Activated CD4-positive, alpha-beta T cell treated with anti-CD3 and anti-CD28 coated beads, Interleukin-2, amount 50 U/mL, for 48 hours (primary cell): ENCODE measurements at regions not wholly inside any gene's neighbourhood (a gene's known extent, or its start where the extent isn't known, plus 50 kb on each side); places are given as distances from the start of the nearest gene placed in this dataset.
"Not testable (repeated sequence)": the region's sequence is repeated elsewhere in the genome, so short reads cannot be mapped to it uniquely, and the experiment has no call there.

ENCODE experiments used
- DNase-seq, 2 experiments: peaks; one replicate each; pipeline ENCODE4 v3.0.0-alpha.2; 2020

DNA sequence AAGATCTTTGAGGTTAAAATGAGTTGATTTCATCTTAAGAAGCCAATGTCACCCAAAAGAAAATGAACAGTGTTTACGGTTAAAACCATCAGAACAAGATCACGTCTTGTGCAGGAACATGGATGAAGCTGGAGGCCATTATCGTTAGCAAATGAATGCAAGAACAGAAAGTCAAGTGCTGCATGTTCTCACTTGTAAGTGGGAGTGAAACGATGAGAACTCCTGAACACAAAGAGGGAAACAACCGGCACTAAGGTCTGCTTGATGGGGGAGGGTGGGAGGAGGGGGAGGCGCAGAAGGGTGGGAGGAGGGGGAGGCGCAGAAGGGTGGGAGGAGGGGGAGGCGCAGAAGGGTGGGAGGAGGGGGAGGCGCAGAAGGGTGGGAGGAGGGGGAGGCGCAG, 214.8 kb upstream of the PRKCQ start:
- DNase-seq, result not testable (repeated sequence)

DNA sequence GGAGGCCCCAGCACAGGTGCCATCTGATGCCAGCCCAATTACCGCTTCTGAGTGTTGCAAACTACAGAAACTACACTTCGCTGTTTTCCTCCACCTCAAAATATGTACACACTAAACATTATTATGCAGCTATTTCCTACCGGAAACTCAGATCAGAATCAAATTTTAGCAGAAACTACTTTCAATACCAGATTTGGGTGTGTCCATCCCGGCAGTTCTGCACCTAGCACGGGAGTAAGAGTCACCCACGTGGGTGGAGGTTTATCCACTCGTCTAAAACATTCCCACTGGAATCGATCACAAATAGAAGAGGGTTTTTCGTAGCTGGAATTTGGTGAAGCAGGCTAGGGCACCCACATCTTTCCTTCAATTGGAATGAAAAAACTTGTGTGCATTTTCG, 214.4 kb upstream of the PRKCQ start:
- DNase-seq, result no peak

DNA sequence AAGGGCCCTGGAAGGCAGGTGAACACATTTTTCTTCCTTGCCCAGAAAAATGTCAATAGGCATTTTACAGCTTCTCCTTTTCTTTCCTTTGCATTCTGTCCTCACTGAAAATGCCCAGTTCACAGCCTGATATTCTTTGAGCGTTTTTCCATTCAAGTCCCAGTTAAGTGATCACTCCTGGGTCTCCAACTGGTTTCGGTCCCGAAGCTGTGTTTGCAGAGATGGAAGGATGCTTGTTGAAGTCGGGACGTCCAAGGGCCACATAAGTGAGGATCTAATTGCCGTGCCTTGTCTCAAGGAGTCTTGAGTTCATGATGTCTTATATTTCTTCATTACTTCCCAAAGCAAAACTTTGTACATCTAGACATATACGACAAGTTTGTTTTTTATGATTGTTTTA, 208.7 kb upstream of the PRKCQ start:
- DNase-seq, result no peak

DNA sequence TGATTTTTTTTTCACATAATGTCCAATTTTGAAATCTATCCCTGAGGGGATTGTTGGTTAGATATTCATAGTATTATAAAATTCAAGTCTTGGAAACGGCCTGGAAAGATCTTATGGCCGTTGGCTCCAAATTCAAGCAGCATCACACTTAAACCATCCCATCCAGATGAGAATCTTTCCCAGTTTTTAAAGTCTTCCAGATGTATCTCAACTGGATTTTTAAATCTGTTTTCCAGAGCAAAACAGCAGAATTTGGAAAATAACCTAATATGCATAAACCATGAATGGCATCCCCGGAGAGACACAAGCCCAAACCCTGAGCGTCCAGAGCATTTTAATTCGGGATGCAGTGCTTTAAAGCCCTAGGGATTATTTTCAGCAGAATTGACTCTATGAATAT, 208.2 kb upstream of the PRKCQ start:
- no peak for DNase-seq

DNA sequence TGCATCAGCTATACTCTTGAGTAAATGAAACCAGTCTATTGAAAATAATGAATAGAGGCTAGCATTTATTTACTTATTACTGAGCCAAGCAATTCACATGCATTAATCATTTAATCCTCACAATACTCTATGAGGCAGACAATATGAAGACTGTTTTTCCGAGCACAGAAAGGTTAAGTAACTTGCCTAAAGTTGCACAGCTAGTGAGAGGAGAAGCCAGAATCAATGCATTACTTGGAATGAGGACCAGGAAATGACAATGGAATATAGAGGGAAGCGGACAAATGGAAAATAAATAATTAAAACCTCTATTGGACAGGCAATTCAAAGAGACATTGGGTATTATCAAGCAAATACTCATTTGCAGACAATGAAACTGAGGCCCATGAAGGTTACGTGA, 207.6 kb upstream of the PRKCQ start:
- DNase-seq, result no peak

DNA sequence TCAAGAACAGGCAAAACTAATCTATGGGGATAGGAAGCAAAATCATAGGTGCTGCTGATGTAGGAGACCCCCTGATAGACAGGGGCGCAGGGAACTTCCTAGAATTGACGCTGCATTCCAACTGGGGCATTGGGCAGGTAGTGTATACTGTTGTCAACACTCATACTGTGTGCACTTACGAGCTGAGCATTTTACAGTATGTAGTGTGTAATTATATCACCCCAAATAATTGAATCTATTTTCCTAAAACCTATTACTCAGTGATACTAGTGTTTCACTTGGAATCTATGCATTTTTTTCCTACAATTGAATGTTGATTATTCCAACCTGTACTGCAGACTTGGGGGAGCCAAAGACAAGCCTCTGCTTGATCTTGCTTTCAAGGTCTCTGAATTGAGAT, 207.0 kb upstream of the PRKCQ start:
- no peak for DNase-seq

DNA sequence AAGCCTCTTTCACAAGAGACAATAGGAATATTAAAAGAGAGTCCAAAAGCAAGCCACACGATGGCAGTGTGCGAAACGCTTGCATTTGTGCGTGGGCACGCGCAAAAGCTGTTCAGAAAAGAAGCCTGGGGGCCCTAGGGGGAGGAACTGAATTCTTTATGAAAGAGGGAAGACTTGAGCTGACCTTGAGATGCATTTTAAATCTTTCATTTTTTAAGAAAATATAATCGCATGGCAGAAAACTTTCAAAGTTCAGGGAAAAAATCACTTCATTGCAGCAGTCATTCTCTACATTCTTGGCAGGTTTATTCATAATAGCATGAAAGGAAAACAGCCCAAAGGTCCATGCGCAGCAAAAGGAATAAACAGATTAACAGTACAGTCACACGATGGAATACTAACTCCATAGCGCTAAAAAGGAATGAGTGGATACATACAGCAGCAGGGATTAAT, 206.5 kb upstream of the PRKCQ start:
- no peak for DNase-seq

DNA sequence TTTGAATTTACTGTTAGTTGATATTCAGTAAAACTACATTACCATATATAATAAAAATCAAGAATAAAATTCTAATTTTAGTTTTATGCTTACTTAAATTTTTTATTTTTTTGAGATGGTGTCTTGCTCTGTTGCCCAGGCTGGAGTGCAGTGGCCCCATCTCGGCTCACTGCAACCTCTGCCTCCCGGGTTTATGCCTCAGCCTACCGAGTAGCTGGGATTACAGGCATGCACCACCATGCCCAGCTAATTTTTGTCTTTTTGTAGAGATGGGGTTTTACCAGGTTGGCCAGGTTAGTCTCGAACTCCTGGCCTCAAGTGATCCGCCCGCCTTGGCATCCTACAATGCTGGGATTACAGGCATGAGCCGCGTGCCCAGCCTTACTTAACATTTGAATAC, 204.4 kb upstream of the PRKCQ start:
- not testable (repeated sequence) for DNase-seq

DNA sequence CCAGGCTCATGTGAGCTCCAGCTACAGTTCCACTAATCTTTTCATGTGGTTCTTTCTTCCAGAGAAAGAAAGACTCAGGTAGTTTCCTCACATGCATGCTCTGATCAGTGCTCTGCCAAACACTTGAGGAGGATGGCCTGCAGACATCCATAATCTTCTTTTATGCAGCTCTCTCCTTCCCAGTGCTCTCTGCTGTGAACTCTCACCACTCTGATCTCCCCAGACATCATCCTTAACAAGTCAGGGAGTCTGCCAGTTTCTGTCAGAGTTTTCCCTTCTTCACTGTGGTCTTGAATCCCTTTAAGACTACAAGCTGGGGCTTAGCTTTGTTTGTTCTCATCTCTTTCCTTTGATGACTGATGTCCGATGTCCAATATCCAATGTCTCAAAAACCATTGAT, 203.4 kb upstream of the PRKCQ start:
- DNase-seq, result no peak

DNA sequence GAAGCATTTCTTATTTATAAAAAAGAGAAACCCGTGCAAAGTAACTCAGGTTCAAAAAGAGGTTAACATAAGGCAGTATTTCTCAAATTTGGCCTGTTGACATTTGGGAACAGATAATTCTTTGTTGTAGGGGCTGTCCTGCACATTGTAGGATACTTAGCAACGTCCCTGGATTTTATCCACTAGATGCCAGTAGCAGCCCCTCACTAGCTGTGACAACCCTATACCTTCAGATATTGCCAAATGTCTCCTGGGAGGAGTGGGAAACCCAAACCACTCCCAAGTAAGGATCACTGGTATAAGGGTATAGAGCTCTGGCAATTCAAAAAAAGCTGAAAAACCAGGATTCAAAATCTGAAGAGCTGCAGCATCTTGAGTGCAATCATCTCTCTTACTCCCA, 202.3 kb upstream of the PRKCQ start:
- no peak for DNase-seq

DNA sequence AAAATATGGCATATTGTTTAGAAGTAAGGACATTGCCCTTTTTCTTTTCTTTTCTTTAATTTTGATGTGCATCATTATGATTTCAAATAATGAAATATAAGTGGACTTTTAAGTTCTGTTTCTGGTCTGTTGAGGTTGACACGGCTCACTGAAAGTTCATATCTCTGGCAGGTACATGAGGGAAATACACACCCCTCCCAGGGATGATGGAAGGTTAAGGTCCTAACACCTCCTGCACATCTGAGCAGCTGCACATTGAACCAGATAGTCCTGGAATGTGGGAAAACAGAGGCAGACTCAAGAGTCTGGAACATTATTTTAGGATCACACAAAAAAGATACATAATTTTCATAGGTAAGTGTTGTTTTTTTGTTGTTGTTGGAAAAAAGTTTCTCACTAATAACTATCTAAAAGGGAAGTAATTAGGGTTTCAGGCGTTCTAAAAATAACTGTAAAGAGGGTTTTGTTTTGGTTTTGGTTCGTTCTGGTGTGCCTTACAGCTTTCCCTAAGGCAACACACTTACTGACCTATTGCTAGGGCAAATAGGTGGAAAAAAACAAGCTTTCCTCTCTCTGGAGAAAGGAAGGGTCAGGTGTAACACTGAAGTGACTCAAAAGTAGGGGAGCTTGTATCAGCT, 201.2 kb upstream of the PRKCQ start:
- no peak for DNase-seq

DNA sequence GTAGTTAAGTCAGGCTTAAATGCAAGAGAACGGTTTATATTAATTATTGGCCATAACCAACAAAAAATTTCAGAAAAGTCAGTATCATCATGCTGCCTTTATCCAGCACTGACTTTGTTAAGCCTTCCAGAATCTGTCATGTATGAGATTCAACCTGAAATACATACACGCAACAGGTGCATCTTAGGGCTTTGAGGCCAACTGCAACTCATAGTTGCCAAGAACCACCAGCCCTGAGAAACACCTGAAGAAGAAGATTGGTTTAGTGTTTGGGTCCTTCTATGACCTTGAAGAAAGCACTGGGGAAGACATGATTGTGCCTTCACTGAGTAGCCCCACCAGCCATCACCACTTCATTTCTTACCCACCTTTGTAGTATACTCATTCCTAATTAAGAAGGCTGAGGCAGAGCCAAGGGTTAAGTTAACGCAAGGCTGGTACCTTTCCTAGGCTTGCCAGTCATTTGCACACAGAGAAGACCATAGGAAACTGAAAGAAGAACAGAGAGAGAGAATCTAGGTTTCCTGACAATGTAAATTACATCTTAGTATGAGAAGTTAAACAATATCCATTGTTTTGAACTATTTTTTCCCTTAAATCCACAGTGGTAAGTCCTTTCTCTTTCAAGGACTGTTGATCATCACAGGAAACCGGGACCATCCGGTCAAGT, 200.1 kb upstream of the PRKCQ start:
- DNase-seq, result no peak

DNA sequence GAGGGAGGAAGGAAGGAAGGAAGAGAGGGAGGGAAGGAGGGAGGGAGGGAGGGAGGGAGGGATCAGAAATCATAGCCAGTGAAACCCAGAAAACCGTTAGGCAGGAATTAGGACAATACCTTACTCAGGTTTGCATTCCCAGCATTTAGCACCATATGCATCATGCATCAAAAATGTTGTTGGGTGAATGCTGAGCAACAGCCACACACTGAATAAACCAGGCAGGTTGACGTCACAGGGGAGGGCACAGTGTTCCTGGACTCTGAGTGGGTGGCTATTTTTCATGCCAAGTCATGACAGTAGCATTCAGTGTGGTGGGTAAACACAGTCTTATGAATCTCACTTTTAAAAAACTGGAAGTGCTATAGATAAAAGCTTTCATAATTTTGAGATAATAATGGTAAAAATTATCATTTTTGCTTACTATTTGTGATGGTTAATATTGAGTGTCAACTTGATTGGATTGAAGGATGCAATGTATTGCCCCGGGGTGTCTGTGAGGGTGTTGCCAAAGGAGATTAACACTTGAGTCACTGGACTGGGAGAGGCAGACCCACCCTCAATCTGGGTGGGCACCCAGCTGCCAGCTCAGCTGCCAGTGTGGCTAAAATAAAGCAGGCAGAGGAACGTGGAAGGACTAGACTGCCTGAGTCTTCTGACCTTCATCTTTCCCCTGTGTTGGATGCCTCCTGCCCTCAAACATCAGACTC, 199.1 kb upstream of the PRKCQ start:
- DNase-seq, result no peak

DNA sequence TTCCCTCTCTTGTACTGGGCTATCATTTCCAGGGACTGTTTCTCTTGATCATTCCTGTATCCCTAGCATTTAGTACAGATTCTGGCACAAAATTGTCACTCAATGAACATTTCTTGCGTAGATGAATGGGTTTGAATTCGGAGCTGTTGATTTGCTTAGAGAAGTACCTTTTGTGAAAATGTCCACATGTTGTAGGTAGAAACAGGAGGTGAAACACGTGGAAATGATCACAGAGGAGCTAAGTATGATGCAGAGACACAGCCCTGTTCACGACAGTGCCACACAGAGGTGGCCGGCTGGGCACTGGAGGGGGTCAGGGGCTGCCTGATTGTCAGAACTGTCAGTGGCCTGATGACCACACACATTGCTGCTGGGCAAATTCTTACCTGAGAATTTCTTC, 196.1 kb upstream of the PRKCQ start:
- DNase-seq, result no peak

DNA sequence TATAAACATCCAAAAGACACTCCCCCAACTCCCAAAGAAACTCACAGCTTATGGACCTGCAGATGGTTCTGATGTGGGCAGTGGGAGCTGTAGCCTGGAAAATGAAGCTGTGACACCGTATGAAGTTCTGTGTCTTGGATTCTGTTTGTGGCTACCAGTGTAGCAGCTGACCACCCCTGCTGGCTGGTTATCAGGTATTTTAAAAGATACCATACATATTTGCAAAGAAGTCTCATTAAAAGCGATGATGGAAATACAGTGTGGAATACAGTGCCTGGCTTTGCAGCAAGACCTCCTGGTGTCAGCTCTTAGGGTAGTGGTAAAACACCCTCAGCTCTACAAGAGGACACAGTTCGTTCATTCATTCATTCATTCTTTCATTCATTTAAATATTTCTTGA, 194.3 kb upstream of the PRKCQ start:
- DNase-seq, result no peak

DNA sequence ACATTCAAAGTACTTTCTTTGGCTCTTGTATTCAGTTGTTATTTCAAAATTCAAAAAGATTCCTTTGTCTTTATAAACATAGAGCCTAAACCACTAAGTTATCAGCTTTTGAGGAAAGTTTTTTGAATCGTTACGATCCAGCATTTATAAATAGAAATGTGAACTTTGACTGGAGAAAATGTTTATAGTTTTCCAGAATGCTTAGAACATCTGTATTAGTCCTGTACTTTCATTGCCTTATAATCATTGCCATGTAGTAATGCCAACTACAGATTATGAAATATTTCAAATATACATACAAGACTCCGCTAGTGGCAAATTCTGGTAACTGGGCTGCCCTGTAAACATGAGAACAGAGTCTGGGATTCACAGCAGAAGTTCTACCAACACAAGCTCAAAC, 191.3 kb upstream of the PRKCQ start:
- no peak for DNase-seq

DNA sequence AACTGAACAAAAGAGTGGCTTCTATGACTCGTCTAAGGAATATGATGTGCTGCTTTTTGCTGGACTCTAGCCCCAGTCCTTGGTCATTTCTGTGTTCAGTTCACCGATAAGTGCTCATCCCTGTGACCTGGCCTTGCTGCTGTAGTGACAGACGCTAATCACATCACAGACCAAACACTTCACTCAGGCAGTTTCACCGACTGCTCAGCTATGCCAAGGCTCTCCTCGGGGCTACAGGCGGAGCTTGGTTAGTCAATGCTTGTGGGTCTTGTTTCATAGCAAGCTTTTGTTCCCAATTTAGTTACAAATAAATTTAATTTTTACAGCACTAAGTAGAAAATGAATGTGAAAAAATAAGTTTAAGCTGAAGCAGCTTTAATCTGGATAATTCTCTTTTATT, 190.8 kb upstream of the PRKCQ start:
- no peak for DNase-seq

DNA sequence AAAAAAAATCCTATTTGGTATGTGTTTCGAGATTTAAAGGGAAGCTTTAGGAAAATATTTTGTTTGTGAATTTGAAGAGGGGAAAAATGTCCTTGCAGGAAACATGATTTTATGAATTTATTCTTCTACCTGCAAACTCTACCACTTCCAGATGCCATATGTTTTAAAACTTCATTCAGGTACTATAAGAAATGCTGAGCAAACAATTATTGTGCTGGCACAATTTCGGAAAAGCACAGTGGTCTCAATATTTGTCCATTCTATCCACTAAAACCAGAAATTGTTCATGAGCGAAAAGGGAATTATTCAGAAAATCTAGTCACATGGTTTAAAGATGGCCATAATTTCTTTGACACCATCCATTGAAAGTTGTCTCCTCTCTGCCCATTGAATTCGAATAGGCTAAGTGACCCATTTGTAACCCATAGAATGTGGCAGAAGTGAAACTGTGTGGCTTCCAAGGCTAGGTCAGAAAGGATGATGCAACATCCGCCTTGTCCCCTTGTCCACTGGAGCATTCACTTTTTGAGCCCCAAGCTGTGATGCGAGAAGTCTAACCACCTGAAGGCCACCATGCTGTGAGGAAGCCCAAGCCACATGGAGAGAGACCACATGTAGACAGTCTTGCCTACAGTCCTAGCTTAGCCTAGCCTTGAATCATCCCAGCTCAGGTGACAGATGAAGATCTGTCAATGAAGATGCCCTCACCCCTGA, 189.8 kb upstream of the PRKCQ start:
- DNase-seq, result no peak

DNA sequence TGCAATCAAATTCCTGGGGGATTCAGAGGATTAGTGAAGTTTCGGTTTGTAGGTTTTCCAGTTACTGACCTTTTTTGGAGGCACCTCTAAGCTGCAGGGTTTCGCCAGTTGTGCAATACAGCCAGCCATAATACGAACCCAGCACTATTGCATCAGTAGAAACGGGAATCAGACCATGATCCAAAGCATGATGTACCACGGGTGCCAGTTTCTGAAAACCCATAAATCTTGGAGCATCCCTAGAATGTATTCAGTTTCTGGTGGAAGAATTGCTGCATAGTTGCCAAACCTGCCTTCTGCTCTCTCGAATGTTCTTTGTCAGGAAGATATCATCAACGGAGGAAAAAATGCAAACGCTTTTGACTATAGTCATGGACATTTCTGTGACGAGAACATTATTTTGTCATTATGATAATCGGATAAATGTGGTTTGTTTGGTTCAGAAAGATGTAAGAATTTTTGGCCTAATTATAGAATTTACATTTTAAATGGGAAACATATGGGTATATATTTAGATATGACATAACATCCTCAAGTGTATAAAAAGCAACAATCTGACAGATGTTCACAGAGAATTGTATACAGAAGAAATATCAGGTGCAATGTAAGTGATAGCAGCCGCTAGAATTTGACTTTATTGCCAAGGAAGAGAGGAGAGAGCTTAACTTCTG, 186.2 kb upstream of the PRKCQ start:
- DNase-seq, result no peak

DNA sequence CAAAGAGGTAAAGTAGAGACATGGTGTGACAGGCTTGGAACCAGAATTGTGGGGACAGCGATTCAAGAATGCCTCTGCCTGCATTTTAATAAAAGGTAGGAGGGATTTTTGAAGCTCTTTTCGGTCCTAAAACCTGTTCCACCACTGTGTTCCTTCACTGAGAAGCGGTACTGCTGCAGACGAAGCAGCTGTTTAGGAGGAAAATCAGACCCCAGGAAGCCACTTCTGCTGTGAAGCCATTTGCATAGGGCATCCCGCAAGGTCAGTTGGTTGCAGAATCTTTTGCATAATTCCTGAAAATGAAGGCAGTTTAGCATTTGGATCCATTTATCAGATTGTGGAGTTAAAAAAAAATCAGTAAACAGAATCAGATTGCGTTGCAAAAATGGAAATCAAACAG, 183.3 kb upstream of the PRKCQ start:
- DNase-seq, result no peak

DNA sequence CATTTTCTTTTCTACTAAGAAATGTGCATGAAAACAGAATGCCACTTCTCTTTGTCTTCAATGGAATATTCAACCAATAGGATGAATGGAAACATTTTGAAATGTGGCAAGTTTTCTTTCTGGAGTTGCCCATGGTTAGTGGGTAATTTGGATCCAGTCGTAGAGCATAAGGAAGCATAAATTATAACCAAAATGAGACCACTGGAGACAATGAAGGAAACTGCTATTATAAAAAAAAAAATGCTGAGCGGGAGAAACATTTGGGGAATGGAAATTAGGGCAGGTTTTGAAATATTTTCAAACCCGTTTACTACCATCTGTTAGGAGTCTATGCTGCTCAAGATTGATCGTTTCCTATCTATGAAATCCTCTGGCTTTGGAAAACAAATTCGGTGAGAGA, 182.9 kb upstream of the PRKCQ start:
- DNase-seq, result no peak

DNA sequence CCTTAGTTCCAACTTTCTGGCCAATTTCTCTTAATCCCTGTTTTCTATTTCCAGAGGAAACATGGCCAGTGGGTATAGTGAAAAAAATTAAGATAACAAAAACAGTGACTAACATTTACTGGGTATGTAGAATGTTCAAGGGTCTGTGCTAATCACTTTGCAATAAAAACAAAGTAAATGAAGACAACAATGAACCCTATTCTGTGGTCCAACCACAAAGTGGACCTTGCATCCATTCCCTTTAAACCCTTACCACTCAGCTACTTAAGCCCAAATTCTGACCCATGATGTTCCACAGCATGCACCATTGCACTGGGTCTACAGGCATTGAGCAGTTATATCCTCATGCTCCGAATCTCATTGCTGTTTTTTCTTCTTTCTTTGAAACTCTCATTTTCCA, 179.9 kb upstream of the PRKCQ start:
- DNase-seq, result no peak

DNA sequence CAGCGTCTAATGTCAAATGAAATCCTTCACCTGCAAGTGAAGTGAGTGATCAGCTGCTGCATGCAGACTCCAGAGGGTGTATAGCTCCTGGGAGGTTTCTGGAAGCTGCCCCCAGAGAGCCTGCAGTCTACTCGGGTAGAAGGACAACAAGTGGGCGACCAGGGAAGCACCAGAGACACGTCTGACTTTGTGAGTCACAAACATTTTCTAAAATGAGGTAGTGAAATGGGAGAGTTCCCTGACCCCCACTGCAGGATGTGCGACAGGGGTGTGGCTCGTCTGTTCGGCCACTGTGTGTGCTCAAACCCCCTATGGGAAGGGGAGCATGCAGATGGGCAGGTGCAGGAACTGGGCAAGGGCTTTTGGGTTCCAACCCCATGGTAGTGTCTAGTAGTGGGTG, 177.1 kb upstream of the PRKCQ start:
- DNase-seq, result no peak
